ENCODE measurements at regions not wholly inside any gene's neighbourhood (a gene's known extent, or its start where the extent isn't known, plus 50 kb on each side); places are given as distances from the start of the nearest gene placed in this dataset.

DNA sequence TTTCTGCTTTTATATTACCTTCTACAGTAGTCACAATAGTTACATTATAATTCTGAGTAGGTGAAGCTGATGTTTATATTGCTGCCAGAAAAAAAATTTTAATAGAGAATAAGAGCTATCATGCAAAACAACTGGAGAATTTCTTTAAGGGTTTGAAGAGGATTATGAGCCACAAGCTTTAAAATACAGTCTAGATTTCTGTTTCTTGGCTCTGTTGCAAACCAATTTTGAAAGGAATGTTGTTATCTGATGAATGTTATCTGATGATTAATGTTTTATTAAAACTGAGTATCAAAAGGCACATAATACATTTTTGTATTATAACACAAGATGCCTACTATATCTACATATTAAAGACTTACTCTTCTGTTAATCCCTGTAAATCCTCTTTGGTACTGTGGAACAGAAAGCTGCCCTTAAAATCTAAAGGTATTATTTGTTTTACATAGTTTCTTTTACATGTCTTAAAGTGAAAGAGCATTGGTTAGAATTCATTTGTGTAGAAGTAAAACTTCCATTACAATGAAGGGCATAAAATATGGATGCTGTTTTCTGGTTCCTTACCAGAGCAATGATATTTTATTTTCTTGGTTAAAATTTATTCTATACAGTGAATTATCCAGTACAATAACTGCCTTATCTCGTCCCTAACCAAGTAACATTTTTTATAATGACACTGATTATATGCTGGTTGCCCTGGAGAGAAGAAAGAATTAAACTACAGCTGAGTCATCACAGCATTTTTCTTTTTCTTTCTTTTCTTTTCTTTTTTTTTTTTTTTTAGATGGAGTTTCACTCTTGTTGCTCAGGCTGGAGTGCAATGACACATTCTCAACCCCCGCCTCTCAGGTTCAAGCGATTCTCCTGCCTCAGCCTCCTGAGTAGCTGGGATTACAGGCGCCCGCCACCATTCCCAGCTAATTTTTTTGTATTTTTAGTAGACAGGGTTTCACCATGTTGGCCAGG lies 205.7 kb downstream of the TANC2 start:
- DNase-seq (ENCODE audit: low spot score, unreplicated experiment): no peak
- no peak overlapping the region for H3K27ac Mint-ChIP-seq
- no peaks in the 10 kb centered on the region for H3K4me1 Mint-ChIP-seq (ENCODE audit: low read depth)
- TF ChIP-seq, protein P1, sequence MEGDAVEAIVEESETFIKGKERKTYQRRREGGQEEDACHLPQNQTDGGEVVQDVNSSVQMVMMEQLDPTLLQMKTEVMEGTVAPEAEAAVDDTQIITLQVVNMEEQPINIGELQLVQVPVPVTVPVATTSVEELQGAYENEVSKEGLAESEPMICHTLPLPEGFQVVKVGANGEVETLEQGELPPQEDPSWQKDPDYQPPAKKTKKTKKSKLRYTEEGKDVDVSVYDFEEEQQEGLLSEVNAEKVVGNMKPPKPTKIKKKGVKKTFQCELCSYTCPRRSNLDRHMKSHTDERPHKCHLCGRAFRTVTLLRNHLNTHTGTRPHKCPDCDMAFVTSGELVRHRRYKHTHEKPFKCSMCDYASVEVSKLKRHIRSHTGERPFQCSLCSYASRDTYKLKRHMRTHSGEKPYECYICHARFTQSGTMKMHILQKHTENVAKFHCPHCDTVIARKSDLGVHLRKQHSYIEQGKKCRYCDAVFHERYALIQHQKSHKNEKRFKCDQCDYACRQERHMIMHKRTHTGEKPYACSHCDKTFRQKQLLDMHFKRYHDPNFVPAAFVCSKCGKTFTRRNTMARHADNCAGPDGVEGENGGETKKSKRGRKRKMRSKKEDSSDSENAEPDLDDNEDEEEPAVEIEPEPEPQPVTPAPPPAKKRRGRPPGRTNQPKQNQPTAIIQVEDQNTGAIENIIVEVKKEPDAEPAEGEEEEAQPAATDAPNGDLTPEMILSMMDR (IDR thresholded peaks at IDR 0.05; ENCODE audit: unreplicated experiment): no peak
- H3K27me3 Mint-ChIP-seq: no peaks in the 10 kb centered on the region
- peaks cover 3% of the 10 kb centered on the region for H3K9me3 Mint-ChIP-seq (ENCODE audit: low read depth)
- H3K4me3 Mint-ChIP-seq (ENCODE audit: low read depth): no peak overlapping the region
- H3K36me3 Mint-ChIP-seq (ENCODE audit: insufficient read depth): no peaks in the 10 kb centered on the region

DNA sequence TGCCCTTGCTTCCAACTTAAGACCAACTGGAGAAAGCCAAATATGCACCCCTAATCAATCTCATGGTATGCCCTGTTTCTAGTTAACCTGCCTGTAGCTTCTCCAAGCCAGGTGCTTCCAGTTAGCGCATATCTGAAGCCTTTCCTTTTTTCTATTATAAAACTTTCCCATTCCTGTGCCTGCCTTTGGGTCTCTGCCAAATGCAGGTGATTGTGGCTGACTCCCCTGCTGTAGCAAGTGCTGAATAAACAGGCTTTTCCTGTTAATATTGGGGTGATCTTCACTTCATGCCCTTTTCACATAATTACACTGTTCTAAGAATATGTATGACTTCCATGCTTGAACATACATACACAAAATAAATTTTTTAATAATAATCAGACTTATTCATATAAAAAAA lies 207.4 kb downstream of the TANC2 start:
- no peaks in the 10 kb centered on the region for H3K36me3 Mint-ChIP-seq (ENCODE audit: insufficient read depth)
- no peak for DNase-seq (ENCODE audit: low spot score, unreplicated experiment)
- TF ChIP-seq, protein P1 (IDR thresholded peaks at IDR 0.05; ENCODE audit: unreplicated experiment): no peak
- peaks cover 3% of the 10 kb centered on the region for H3K9me3 Mint-ChIP-seq (ENCODE audit: low read depth)
- H3K4me3 Mint-ChIP-seq (ENCODE audit: low read depth): no peak overlapping the region
- H3K27ac Mint-ChIP-seq: no peak overlapping the region
- H3K27me3 Mint-ChIP-seq: no peaks in the 10 kb centered on the region
- no peaks in the 10 kb centered on the region for H3K4me1 Mint-ChIP-seq (ENCODE audit: low read depth)

DNA sequence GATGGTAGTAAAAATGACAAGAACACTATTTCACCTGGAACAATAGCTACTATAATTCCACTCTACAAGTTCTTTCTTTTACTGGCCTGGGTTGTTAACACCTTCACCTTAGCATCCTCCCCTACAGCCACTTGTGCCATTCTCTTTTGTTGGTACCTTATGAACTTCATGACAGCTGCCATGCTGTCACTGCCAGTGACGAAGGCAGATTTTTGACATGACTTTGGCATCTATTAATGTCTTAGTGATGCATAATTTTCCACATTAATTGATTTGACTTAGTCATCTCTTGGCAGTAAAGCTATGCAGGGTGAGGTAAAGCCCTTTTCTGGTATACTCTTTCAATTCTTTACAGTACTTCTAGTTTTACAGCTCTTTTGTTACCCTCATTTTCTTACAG lies 207.9 kb downstream of the TANC2 start:
- no peak overlapping the region for H3K4me3 Mint-ChIP-seq (ENCODE audit: low read depth)
- H3K36me3 Mint-ChIP-seq (ENCODE audit: insufficient read depth): no peaks in the 10 kb centered on the region
- no peak for DNase-seq (ENCODE audit: low spot score, unreplicated experiment)
- TF ChIP-seq, protein P1 (IDR thresholded peaks at IDR 0.05; ENCODE audit: unreplicated experiment): no peak
- no peaks in the 10 kb centered on the region for H3K27me3 Mint-ChIP-seq
- H3K9me3 Mint-ChIP-seq (ENCODE audit: low read depth): peaks cover 3% of the 10 kb centered on the region
- H3K4me1 Mint-ChIP-seq (ENCODE audit: low read depth): no peaks in the 10 kb centered on the region
- H3K27ac Mint-ChIP-seq: no peak overlapping the region

DNA sequence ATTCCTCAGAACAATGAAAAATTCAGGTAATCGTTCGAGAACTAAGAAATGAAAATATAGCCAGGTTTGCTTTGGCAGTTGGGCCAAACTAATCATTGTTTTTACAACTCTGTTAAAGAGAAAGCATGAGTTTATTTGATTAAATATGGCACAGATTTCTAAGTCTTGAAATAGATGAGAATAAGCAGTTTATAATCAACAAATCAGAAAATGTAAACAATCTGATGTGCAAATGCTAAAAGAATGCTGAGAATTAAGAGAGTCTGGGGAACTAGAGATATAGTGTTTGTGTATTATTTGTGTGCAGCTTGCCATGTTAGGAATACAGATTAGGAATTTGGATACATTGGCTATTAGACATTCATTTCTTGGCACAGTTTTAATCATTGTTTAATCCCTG lies 212.5 kb downstream of the TANC2 start:
- Mint-ChIP-seq H3K4me1 (ENCODE audit: low read depth) (no peaks in the 10 kb centered on the region), H3K27me3 (no peaks in the 10 kb centered on the region), H3K27ac (no peak overlapping the region), H3K4me3 (ENCODE audit: low read depth) (no peak overlapping the region), H3K9me3 (ENCODE audit: low read depth) (peaks cover 7% of the 10 kb centered on the region), H3K36me3 (ENCODE audit: insufficient read depth) (peaks cover 2% of the 10 kb centered on the region)
- TF ChIP-seq, protein P1 (IDR thresholded peaks at IDR 0.05; ENCODE audit: unreplicated experiment): no peak
- no peak for DNase-seq (ENCODE audit: low spot score, unreplicated experiment)

DNA sequence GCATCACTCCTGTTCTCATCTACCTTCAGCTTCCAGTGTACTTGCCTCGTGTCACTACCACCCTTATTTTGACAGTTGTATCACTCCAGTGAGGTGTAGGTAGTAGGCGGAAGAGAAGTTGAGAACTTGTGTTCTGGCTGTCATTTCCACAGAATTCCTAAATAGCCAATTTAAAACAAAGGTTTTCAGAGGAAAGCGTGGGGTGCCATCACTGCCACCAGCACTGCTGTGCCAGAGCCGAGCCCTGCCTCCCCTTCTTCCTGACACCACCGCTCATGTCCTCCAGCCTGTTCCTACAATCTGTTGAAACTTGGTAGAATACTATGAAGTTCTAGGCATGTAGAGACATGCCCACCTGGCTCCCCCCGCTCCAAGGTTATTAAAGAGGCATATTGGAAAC lies 215.8 kb downstream of the TANC2 start:
- Mint-ChIP-seq H3K4me1 (ENCODE audit: low read depth) (no peaks in the 10 kb centered on the region), H3K27ac (no peak overlapping the region), H3K4me3 (ENCODE audit: low read depth) (no peak overlapping the region), H3K27me3 (no peaks in the 10 kb centered on the region), H3K9me3 (ENCODE audit: low read depth) (peaks cover 3% of the 10 kb centered on the region), H3K36me3 (ENCODE audit: insufficient read depth) (peaks cover 2% of the 10 kb centered on the region)
- TF ChIP-seq, protein P1 (IDR thresholded peaks at IDR 0.05; ENCODE audit: unreplicated experiment): no peak
- DNase-seq (ENCODE audit: low spot score, unreplicated experiment): no peak
